VCaP (cell line): ENCODE measurements at regions not wholly inside any gene's neighbourhood (a gene's known extent, or its start where the extent isn't known, plus 50 kb on each side); places are given as distances from the start of the nearest gene placed in this dataset.
A peak's percentile ranks its signal among the peaks of the same experiment; 100 is the strongest.
"Not testable (repeated sequence)": the region's sequence is repeated elsewhere in the genome, so short reads cannot be mapped to it uniquely, and the experiment has no call there.

Experiments used
- H3K27ac ChIP-seq: fragments of 450-650 bp; 2 replicates; pipeline ENCODE4 v1.5.1; 2017
- CTCF ChIP-seq: fragments of 450-650 bp; conservative IDR thresholded peaks from 2 replicates; pipeline ENCODE4 v1.5.1; 2017; ENCODE audit warnings: mild to moderate bottlenecking, moderate library complexity

- H3K27ac ChIP-seq: peak overlapping the region; percentile 26; the same call in 1 of the 2 replicates
- no peak for TF ChIP-seq CTCF
Observed at GRCh38 chr13:46479283-46479682, 73.7 kb upstream of the LRCH1 start.

- no peak for TF ChIP-seq CTCF
- H3K27ac ChIP-seq: peak overlapping the region; percentile 26; the same call in 1 of the 2 replicates
Observed at GRCh38 chr13:46478651-46479050, 74.3 kb upstream of the LRCH1 start.

- H3K27ac ChIP-seq: no peak overlapping the region
- TF ChIP-seq CTCF: no peak
Observed at GRCh38 chr13:46476174-46476573, 76.8 kb upstream of the LRCH1 start.

GRCh38 chr13:46475541-46475991, 77.4 kb upstream of the LRCH1 start:
- no peak overlapping the region for H3K27ac ChIP-seq
- no peak for TF ChIP-seq CTCF

GRCh38 chr13:46473806-46474205, 79.2 kb upstream of the LRCH1 start:
- TF ChIP-seq CTCF: no peak

GRCh38 chr13:46472384-46472783, 80.6 kb upstream of the LRCH1 start:
- no peak overlapping the region for H3K27ac ChIP-seq
- TF ChIP-seq CTCF: no peak

More at GRCh38 chr13:46473806-46474205, 79.2 kb upstream of the LRCH1 start:
- H3K27ac ChIP-seq: no peak overlapping the region

GRCh38 chr13:46469699-46470098, 82.6 kb upstream of the RUBCNL start:
- peak overlapping the region; percentile 49 for H3K27ac ChIP-seq

- H3K27ac ChIP-seq: peak overlapping the region; percentile 49
- TF ChIP-seq CTCF: no peak
Observed at GRCh38 chr13:46468570-46469463, 81.8 kb upstream of the RUBCNL start.

GRCh38 chr13:46467694-46468093, 80.6 kb upstream of the RUBCNL start:
- not testable (repeated sequence) for H3K27ac ChIP-seq

GRCh38 chr13:46466074-46466473, 79.0 kb upstream of the RUBCNL start:
- H3K27ac ChIP-seq: not testable (repeated sequence)
